Psoas muscle (tissue), 7 donors: ENCODE measurements at regions not wholly inside any gene's neighbourhood (a gene's known extent, or its start where the extent isn't known, plus 50 kb on each side); places are given as distances from the start of the nearest gene placed in this dataset.
"Not testable (repeated sequence)": the region's sequence is repeated elsewhere in the genome, so short reads cannot be mapped to it uniquely, and the experiment has no call there.

ENCODE experiments used
- ATAC-seq, 4 donors: fragments of 200-7000 bp; cut with Tn5 transposase; one replicate each; pipeline ENCODE4 v1.9.1; 2020; ENCODE audit warnings: moderate library complexity in 3 of 4, mild to moderate bottlenecking in 2 of 4
- DNase-seq, 2 donors: peaks; one replicate each; pipeline ENCODE4 v3.0.0-alpha.2; 2020
- H3K27ac ChIP-seq: fragments of 200-600 bp; one replicate; pipeline ENCODE4 v1.8.0; 2022
- H3K27me3 ChIP-seq, 3 donors: fragments of 200-600 bp in 1 of 3; one replicate each; pipeline versions ENCODE4 v1.6.1 to v1.8.0; 2013 to 2022; ENCODE audit warnings: low read length in 2 of 3, mild to moderate bottlenecking in 2 of 3, moderate library complexity in 1 of 3; ENCODE audit not compliant: insufficient read depth in 3 of 3
- H3K36me3 ChIP-seq, 2 donors: fragments of 200-600 bp in 1 of 2; one replicate each; pipeline versions ENCODE4 v1.6.1 to v1.8.0; 2013 to 2022; ENCODE audit warnings: low read depth in 1 of 2, mild to moderate bottlenecking in 1 of 2, moderate library complexity in 1 of 2; ENCODE audit not compliant: insufficient read depth in 1 of 2
- H3K4me1 ChIP-seq: fragments of 200-600 bp; one replicate; pipeline ENCODE4 v1.8.0; 2022
- H3K4me3 ChIP-seq: fragments of 200-600 bp; one replicate; pipeline ENCODE4 v1.8.0; 2022; ENCODE audit warnings: mild to moderate bottlenecking
- H3K9me3 ChIP-seq: fragments of 200-600 bp; one replicate; pipeline ENCODE4 v1.8.0; 2022
- WGBS, 3 donors: extraction: QIAGEN DNeasy Blood & Tissue Kit; methylation state at CpG; one replicate each; pipeline versions ENCODE4 v1.1.6 to v1.1.7; 2013; 5-methylcytosine and 5-hydroxymethylcytosine counted together
- intact Hi-C, 2 donors: fragments of 100-400 bp; cut with DNase I; formaldehyde crosslinking; loops; one replicate each; pipeline versions ENCODE4 v1.11.0 to v1.14.2; 2022
- TF ChIP-seq, protein P1 (sequence below): fragments of 200-600 bp; IDR thresholded peaks from one replicate; pipeline ENCODE4 v1.8.0; 2022; ENCODE audit warnings: antibody characterized with exemption
- donor health status: healthy with polysubstance abuse.
- donor health status: DM: no; HTN: no; CAD: no; lungs with moderate emphysema.
- donor health status: Bipolar disorder and iron deficiency.
- donor health status: healthy.
- donor health status: DM: yes; HTN: yes; CAD: no.
- donor health status: DM: no; HTN: no; CAD: no.
- donor health status: DM: yes; HTN: yes; CAD: no.

DNA sequence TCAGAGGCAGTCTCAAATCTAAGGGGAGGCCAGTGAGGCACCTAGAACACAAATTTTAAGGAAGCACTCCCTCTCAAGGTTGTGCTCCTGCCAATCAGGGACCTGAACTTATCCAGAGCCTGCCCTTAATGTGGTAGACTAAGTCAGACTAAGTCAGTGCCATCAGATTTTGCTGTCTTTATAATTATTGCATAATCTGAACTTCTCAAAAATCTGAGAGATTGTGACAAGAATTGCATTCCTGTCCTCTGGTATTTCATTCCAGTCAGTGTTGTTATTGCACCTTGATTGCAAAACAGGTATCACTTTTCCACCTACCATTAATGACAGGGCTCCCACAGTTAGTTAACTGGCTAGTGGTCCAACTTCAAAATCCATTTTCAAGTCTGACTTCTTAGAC lies 197.1 kb upstream of the HCN1 start:
- no peaks in the 10 kb centered on the region for H3K36me3 ChIP-seq
- no peaks in the 10 kb centered on the region for H3K27me3 ChIP-seq
- TF ChIP-seq, protein P1, sequence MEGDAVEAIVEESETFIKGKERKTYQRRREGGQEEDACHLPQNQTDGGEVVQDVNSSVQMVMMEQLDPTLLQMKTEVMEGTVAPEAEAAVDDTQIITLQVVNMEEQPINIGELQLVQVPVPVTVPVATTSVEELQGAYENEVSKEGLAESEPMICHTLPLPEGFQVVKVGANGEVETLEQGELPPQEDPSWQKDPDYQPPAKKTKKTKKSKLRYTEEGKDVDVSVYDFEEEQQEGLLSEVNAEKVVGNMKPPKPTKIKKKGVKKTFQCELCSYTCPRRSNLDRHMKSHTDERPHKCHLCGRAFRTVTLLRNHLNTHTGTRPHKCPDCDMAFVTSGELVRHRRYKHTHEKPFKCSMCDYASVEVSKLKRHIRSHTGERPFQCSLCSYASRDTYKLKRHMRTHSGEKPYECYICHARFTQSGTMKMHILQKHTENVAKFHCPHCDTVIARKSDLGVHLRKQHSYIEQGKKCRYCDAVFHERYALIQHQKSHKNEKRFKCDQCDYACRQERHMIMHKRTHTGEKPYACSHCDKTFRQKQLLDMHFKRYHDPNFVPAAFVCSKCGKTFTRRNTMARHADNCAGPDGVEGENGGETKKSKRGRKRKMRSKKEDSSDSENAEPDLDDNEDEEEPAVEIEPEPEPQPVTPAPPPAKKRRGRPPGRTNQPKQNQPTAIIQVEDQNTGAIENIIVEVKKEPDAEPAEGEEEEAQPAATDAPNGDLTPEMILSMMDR = no peak
- no peaks in the 10 kb centered on the region for H3K9me3 ChIP-seq
- no peak overlapping the region for H3K27ac ChIP-seq
- H3K4me1 ChIP-seq = no peaks in the 10 kb centered on the region
- DNase-seq = no peak
- intact Hi-C loops = no loop called here
- no peak for ATAC-seq
- H3K4me3 ChIP-seq = no peak overlapping the region

- not testable (repeated sequence) for H3K9me3 ChIP-seq, H3K27ac ChIP-seq
These were observed 194.4 kb upstream of the HCN1 start for GRCh38 chr5:45890441-45891080.

GRCh38 chr5:45862763-45863162 lies 166.6 kb upstream of the HCN1 start:
- intact Hi-C loops = no loop called here
- TF ChIP-seq, protein P1 = no peak
- Histone ChIP-seq H3K27me3 (no peaks in the 10 kb centered on the region), H3K36me3 (no peaks in the 10 kb centered on the region), H3K4me3 (no peak overlapping the region), H3K4me1 (no peaks in the 10 kb centered on the region), H3K27ac (no peak overlapping the region), H3K9me3 (no peaks in the 10 kb centered on the region)
- DNase-seq (no peak), ATAC-seq (no peak)
- 19 to 32% (median 27%) methylated on average over 2 of the region's 2 CpGs for WGBS, 3 donors

More at GRCh38 chr5:45890441-45891080, 194.4 kb upstream of the HCN1 start:
- intact Hi-C loops, ATAC-seq, H3K36me3 ChIP-seq, DNase-seq, H3K27me3 ChIP-seq, H3K4me3 ChIP-seq, H3K4me1 ChIP-seq: not testable (repeated sequence)
- WGBS, 3 donors = 91 to 94% (median 92%) methylated on average over 15 to 28 of the region's 28 CpGs

DNA sequence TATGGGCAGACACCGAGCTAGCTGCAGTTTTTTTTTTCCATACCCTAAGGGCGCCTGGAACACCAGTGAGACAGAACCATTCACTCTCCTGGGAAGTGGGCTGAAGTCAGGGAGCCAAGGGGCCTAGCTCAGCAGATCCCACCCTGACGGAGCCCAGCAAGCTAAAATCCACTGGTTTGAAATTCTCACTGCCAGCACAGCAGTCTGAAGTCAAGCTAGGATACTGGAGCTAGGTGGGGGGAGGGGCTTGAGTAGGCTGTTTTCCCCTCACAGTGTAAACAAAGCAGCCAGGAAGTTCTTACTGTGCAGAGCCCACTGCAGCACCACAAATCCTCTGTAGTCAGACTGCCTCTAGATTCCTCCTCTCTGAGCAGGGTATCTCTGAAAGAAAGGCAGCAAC lies 151.7 kb upstream of the HCN1 start:
- Histone ChIP-seq H3K4me1 (no peaks in the 10 kb centered on the region), H3K27me3 (no peaks in the 10 kb centered on the region), H3K27ac (no peak overlapping the region), H3K36me3 (no peaks in the 10 kb centered on the region), H3K4me3 (no peak overlapping the region), H3K9me3 (peaks cover 3% of the 10 kb centered on the region)
- TF ChIP-seq, protein P1 = no peak
- intact Hi-C loops = no loop called here
- WGBS, 3 donors = 35 to 62% (median 57%) methylated on average over 3 of the region's 3 CpGs
- ATAC-seq = no peak
- DNase-seq = no peak

GRCh38 chr5:45826055-45826454 lies 129.9 kb upstream of the HCN1 start:
- no peak for ATAC-seq
- Histone ChIP-seq H3K4me3 (no peak overlapping the region), H3K9me3 (no peaks in the 10 kb centered on the region), H3K27me3 (no peaks in the 10 kb centered on the region), H3K4me1 (no peaks in the 10 kb centered on the region), H3K36me3 (no peaks in the 10 kb centered on the region), H3K27ac (no peak overlapping the region)
- no peak for DNase-seq
- intact Hi-C loops = no loop called here
- TF ChIP-seq, protein P1 = no peak
- WGBS, 3 donors = 94 to 97% (median 96%) methylated on average over 2 of the region's 2 CpGs
